Spleen (tissue), 11 donors: ENCODE measurements at regions not wholly inside any gene's neighbourhood (a gene's known extent, or its start where the extent isn't known, plus 50 kb on each side); places are given as distances from the start of the nearest gene placed in this dataset.

Source experiments
- DNase-seq: peaks from one replicate; pipeline ENCODE4 v3.0.0-alpha.2; 2020
- H3K27ac ChIP-seq, 8 donors: fragments of 200-600 bp; sonication (generic) in 7 of 8; 1 replicate in 4 of 8; 2 replicates in 4 of 8; pipeline versions ENCODE4 v1.5.0 to v1.8.0; 2016 to 2021; ENCODE audit warnings: inconsistent platforms in 4 of 8, mild to moderate bottlenecking in 4 of 8, moderate library complexity in 1 of 8
- H3K27me3 ChIP-seq, 7 donors: fragments of 200-600 bp; sonication (generic) in 6 of 7; replicated peaks in 1 of 7; 1 replicate in 4 of 7; 2 replicates in 3 of 7; pipeline versions ENCODE4 v1.5.0 to v1.8.0; 2016 to 2021; ENCODE audit warnings: inconsistent platforms in 3 of 7, mild to moderate bottlenecking in 1 of 7
- H3K36me3 ChIP-seq, 6 donors: fragments of 200-600 bp; sonication (generic) in 5 of 6; 1 replicate in 4 of 6; 2 replicates in 2 of 6; pipeline versions ENCODE4 v1.5.0 to v1.8.0; 2016 to 2021; ENCODE audit warnings: inconsistent platforms in 2 of 6
- H3K4me1 ChIP-seq, 6 donors: fragments of 200-600 bp; sonication (generic) in 5 of 6; 1 replicate in 3 of 6; 2 replicates in 3 of 6; pipeline versions ENCODE4 v1.5.0 to v1.8.0; 2016 to 2021; ENCODE audit warnings: inconsistent platforms in 3 of 6
- H3K4me3 ChIP-seq, 8 donors: fragments of 200-600 bp; sonication (generic) in 7 of 8; 1 replicate in 4 of 8; 2 replicates in 4 of 8; pipeline versions ENCODE4 v1.5.0 to v1.8.0; 2016 to 2021; ENCODE audit warnings: inconsistent platforms in 4 of 8, mild to moderate bottlenecking in 4 of 8, moderate library complexity in 2 of 8
- H3K9me3 ChIP-seq, 8 donors: fragments of 200-600 bp; sonication (generic) in 7 of 8; 1 replicate in 4 of 8; 2 replicates in 4 of 8; pipeline versions ENCODE4 v1.5.0 to v1.8.0; 2016 to 2021; ENCODE audit warnings: inconsistent platforms in 4 of 8
- POLR2A ChIP-seq, 3 donors: fragments of 450-650 bp; IDR thresholded peaks; one replicate each; pipeline ENCODE4 v1.5.1; 2017; ENCODE audit warnings: antibody characterized with exemption in 3 of 3, mild to moderate bottlenecking in 1 of 3
- POLR2AphosphoS5 ChIP-seq, 3 donors: sonication (generic); formaldehyde crosslinking; IDR thresholded peaks; one replicate each; pipeline ENCODE4 v1.5.1; 2017; ENCODE audit warnings: antibody characterized with exemption in 3 of 3
- WGBS, 5 donors: extraction: QIAGEN DNeasy Blood & Tissue Kit in 3 of 5; methylation state at CpG; one replicate each; pipeline versions ENCODE4 v1.1.5 to v1.1.7; 2013 to 2018; 5-methylcytosine and 5-hydroxymethylcytosine counted together
- intact Hi-C: fragments of 100-400 bp; cut with DNase I; formaldehyde crosslinking; loops from one replicate; pipeline ENCODE4 v1.15.0; 2023; ENCODE audit warnings: low total_unique reads
- TF ChIP-seq, protein P1 (sequence below), 11 experiments: fragments of 200-600 bp in 7 of 11; fragments of 450-650 bp in 4 of 11; sonication (generic) in 4 of 11; IDR thresholded peaks in 8 of 11; conservative IDR thresholded peaks in 3 of 11; 1 replicate in 7 of 11; 2 replicates in 4 of 11; pipeline versions ENCODE4 v1.4.0 to v1.8.0; 2016 to 2021; ENCODE audit warnings: antibody characterized with exemption in 11 of 11, inconsistent platforms in 4 of 11, mild to moderate bottlenecking in 1 of 11
- donor health status: healthy with polysubstance abuse.
- donor health status: DM: no; HTN: no; CAD: no; lungs with moderate emphysema.
- donor health status: DM: no; HTN: no; CAD: no.
- donor health status: Bipolar disorder and iron deficiency.
- donor health status: healthy.
- donor health status: DM: no; HTN: no; CAD: no.
- donor health status: DM: yes; HTN: yes; CAD: no.

DNA sequence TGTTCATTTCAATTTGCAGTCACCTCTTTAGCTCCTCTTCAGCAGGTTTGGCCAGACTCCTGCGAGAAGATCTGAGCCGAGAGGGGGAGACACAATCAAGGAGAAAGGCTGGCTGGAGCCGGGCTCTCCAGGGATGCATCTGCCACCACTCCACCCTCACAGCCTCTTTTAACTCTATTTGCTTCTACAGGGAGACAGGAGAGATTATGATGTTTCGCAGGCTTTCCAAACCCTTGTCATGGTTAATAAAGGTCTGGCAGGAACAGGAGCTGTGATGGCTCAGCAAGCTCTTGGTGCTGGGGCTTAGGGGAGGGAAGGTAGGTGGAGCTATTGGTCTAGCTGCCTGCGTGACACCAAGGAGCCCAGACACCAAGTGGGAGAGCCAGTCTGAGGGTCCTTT, 448.1 kb upstream of the PODXL start:
- Histone ChIP-seq H3K27me3 (no peaks in the 10 kb centered on the region), H3K27ac (no peak overlapping the region), H3K4me1 (no peaks in the 10 kb centered on the region), H3K9me3 (peaks cover 0 to 17% (median 15%) of the 10 kb centered on the region in 8 donors), H3K4me3 (no peak overlapping the region), H3K36me3 (no peaks in the 10 kb centered on the region)
- 66 to 81% (median 75%) methylated on average over 4 to 5 of the region's 5 CpGs for WGBS, 5 donors
- DNase-seq, result no peak
- intact Hi-C loops, result no loop called here
- TF ChIP-seq POLR2A (IDR thresholded peaks at IDR 0.05), result no peak
- TF ChIP-seq, protein P1, sequence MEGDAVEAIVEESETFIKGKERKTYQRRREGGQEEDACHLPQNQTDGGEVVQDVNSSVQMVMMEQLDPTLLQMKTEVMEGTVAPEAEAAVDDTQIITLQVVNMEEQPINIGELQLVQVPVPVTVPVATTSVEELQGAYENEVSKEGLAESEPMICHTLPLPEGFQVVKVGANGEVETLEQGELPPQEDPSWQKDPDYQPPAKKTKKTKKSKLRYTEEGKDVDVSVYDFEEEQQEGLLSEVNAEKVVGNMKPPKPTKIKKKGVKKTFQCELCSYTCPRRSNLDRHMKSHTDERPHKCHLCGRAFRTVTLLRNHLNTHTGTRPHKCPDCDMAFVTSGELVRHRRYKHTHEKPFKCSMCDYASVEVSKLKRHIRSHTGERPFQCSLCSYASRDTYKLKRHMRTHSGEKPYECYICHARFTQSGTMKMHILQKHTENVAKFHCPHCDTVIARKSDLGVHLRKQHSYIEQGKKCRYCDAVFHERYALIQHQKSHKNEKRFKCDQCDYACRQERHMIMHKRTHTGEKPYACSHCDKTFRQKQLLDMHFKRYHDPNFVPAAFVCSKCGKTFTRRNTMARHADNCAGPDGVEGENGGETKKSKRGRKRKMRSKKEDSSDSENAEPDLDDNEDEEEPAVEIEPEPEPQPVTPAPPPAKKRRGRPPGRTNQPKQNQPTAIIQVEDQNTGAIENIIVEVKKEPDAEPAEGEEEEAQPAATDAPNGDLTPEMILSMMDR (IDR thresholded peaks at IDR 0.05 in 8 of 11, conservative IDR thresholded peaks at IDR 0.05 in 3 of 11), result peak in 1 of 11 experiments; percentile 11

DNA sequence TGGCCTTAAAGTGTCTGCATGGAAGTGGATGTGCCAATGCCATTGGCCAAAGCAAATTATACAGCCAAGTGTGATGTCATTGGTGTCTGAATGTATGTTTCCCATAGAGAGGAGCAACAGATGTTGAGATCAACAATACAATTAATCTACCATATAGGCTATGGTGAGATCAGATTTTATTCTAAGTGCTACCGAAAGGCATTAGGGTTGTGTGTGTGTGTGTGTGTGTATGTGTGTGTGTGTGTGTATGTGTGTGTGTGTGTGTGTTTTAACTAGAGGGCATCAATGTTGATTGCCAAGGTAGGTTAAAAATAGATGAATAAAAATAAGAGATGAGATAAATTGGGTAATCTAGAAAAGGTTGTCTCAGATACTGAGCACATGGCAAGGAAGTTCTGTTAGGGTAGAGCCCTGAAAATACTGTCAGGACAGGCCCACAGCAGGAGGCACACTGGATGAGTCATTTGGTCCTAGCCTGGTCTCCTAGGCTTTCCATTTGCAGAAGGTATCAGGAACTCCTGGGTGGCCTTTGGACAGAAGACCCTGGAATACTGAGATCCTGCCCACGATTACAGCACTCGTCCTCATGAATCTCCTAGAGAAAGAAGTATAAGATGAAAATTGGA, 446.0 kb upstream of the PODXL start:
- H3K4me1 ChIP-seq, result no peaks in the 10 kb centered on the region
- no peaks in the 10 kb centered on the region for H3K9me3 ChIP-seq
- intact Hi-C loops, result no loop called here
- H3K27ac ChIP-seq, result no peak overlapping the region
- WGBS, 5 donors, result 79 to 96% (median 87%) methylated on average over 3 of the region's 3 CpGs
- no peaks in the 10 kb centered on the region for H3K36me3 ChIP-seq
- no peaks in the 10 kb centered on the region for H3K27me3 ChIP-seq
- H3K4me3 ChIP-seq, result no peak overlapping the region
- DNase-seq, result no peak
- TF ChIP-seq, protein P1 (IDR thresholded peaks at IDR 0.05 in 8 of 11, conservative IDR thresholded peaks at IDR 0.05 in 3 of 11), result no peak
- TF ChIP-seq POLR2AphosphoS5 (IDR thresholded peaks at IDR 0.05) (no peak), POLR2A (IDR thresholded peaks at IDR 0.05) (no peak)

DNA sequence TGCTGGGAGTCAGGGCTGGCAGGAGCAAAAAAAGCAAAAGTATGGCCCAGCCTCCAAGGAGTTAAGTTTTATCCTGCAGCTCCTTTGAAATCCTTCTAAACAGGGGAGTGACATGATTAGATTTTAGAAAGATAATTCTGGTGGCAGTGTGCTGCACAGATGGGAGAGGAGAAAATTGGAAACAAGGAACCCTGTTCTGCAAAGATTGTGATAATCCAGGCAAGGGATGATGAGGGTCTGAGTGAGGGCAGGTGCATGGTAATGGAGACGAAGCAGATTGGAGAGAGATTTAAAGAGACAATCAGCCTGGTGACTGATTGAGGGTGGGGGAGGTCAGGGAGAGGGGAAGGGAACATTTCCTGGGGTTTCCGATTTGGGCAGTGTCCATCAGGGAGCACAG, 444.7 kb upstream of the PODXL start:
- intact Hi-C loops, result no loop called here
- TF ChIP-seq POLR2A (IDR thresholded peaks at IDR 0.05) (no peak), POLR2AphosphoS5 (IDR thresholded peaks at IDR 0.05) (no peak)
- TF ChIP-seq, protein P1 (IDR thresholded peaks at IDR 0.05 in 8 of 11, conservative IDR thresholded peaks at IDR 0.05 in 3 of 11), result no peak

DNA sequence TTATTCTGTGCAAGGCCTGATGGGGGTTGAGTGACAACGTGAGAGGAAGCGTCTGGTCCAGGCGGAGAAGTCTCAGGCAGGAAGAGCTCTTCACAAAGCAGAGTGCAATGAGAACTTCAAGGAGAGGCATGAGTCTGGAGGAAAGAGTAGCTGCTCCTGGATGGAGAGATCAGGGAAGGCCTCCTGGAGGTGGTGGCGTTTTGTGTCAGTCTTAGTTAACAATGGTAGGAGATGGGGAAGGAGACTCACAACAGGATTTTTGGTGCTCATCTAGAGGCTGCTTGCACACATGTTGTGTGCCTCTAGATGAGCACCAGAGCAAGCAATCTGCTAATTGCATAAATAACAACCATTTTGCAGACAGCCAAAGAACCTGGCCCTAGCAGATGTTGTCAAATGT, 442.8 kb upstream of the PODXL start:
- Histone ChIP-seq H3K4me3 (no peak overlapping the region), H3K9me3 (no peaks in the 10 kb centered on the region), H3K36me3 (no peaks in the 10 kb centered on the region), H3K27me3 (no peaks in the 10 kb centered on the region), H3K27ac (no peak overlapping the region), H3K4me1 (no peaks in the 10 kb centered on the region)
- WGBS, 5 donors, result 67 to 80% (median 76%) methylated on average over 4 of the region's 4 CpGs
- intact Hi-C loops, result no loop called here
- DNase-seq, result no peak
- TF ChIP-seq POLR2A (IDR thresholded peaks at IDR 0.05), result no peak
- TF ChIP-seq, protein P1 (IDR thresholded peaks at IDR 0.05 in 8 of 11, conservative IDR thresholded peaks at IDR 0.05 in 3 of 11), result no peak
- TF ChIP-seq POLR2AphosphoS5 (IDR thresholded peaks at IDR 0.05), result no peak

More for the DNA sequence above, 444.7 kb upstream of the PODXL start:
- Histone ChIP-seq H3K27me3 (no peaks in the 10 kb centered on the region), H3K4me3 (no peak overlapping the region), H3K27ac (no peak overlapping the region), H3K4me1 (no peaks in the 10 kb centered on the region), H3K36me3 (no peaks in the 10 kb centered on the region), H3K9me3 (no peaks in the 10 kb centered on the region)
- DNase-seq, result no peak
- WGBS, 5 donors, result 25 to 36% (median 29%) methylated on average over 2 of the region's 2 CpGs
